ENCODE measurements at regions not wholly inside any gene's neighbourhood (a gene's known extent, or its start where the extent isn't known, plus 50 kb on each side); places are given as distances from the start of the nearest gene placed in this dataset.
"Not testable (repeated sequence)": the region's sequence is repeated elsewhere in the genome, so short reads cannot be mapped to it uniquely, and the experiment has no call there.

DNA sequence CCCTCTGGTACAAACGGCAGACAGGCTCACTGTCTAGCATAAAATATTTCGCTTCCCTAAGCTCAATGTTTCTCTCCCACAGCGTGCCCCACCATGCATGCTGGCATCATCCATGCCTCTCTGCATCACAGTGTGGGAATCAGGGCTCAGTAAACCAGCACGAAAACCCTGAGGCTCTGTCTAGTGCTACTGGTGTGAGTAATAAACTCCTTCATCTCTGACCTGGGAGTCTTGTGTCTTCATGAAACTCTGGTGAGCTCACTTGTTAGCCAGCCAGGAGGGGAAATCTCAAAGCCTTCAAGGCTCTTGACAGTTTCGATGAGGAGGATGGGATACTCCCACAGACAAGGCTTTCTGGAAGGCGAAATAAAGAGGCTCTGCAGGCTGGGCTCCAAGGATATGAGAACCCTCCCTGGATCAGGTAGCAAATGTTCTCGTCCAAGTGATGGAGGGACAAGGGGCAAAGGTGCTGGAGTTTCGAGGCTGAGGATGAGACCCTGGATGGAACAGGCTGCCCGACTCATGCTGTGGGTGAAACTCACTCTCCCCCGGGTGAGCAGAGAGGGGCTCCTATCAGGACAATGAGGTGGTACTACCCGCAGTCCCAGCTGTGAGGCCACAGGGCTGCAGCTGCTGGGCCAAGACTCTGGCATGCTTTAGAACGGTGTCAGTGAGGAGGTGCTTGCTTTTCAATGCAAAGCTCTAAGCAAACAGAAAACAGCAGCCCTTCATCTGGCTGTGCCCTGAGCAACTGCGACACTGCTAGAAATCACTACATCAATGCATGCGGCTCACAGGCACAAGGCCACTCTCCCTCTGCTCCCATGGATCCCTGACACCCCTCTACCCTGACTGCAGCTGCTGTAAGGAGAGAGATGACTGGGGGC, 69.3 kb downstream of the SHANK2 start:
- DNase-seq (ENCODE audit: low spot score), result no peak

DNA sequence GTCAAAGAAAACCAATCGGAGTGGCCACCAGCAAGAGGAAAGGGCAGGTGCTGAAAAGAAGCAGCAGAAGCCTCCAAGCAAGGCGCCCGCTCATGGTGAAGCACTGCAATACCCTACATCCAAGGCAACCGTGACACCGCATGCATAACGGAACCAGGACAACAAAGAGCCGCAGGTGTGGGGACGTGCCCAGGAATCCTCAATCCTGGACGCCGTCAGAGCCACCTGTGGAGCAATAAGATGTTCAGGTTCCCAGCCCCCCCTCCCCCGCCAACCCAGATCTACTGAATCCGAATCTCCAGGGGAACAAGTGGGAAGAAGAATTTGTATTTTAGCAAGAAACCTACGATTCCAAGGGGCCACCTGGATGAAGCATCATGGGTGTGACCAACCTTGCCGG, 70.8 kb downstream of the SHANK2 start:
- no peak for DNase-seq (ENCODE audit: low spot score)

DNA sequence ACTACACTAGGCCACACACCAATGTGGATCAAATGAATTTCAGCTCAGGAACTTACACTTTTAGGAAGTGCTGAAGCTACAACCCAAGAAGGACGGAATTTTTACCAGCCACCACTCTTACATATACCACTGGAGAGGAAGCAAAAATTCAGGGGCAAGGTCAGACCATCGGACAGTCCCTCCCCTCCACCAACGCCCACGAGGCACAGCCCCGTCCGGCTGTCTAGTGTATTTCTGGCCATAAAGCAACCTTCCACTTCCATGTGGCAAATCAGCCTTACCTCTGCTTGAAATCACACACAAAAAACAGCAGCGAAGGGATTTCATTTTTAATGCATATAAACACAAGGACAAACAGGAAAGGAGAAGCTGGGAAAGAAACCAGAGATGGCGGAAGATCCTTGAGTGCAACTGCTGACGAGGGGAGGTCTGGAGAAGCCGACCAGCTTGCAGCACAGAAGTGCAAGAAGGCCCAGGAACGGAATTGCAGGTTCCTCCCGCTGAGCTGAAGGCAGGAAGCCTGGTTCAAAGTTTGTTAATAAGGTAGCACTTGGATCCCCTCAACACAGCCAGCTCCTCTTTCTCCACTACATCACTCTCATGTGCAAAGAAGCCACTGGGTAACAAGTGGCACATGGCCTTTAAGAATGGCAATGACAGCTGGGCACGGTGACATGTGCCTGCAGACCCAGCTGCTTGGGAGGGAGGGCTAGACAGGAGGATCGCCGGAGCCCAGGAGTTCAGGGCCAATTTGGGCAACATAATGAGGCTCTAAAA, 71.5 kb downstream of the SHANK2 start:
- DNase-seq (ENCODE audit: low spot score), result no peak

DNA sequence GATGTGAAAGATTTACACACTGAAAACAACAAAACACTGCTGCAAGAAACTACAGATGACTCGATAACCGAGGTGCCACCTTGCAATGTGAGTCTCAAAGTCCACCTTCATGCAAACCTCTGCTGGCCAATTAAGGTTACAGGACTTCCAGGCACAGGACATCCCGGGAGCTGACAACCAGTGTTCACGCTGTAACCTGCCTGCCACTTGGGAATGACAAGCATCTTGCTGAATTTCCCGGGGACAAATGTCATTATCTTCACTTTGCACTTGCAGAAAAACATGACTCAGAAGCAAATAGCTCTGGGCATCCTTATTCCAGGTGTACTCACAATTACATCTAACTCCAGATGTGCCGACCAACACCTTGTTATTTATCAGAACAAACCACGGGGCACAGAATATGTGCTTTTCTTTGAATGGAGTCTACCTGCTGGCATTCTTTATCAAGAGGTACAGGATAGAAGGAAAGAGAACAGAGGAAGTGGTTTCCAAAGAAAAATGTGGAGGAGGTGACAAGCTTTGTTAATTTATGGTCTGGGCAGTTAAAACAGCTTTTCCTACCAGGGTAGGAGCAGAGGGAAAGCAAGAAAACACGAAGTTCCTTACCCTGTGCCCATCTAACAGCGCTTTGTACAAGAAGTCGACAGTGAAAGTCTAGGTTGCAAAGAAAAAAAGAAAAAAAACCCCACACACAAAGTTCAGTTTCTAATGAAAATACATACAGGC, 72.3 kb downstream of the SHANK2 start:
- peak; percentile 8 for DNase-seq (ENCODE audit: low spot score)

DNA sequence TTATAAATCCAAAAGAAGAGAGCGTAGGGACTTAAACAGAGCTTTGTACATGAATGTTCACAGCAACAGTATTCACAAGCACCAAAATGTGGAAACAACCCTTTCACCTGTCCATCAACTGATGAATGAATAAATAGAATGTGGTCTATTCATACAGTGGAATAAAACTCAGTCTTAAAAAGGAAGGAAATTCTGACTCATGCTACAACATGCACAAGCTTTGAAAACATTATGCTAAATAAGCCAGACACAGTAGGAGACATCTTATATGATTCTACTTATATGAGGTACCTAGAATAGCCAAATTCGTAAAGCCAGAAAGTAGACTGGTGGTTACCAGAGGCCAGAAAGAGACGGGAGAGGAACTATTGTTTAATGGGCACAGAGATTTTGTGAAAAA, 74.3 kb downstream of the SHANK2 start:
- no peak for DNase-seq (ENCODE audit: low spot score)

DNA sequence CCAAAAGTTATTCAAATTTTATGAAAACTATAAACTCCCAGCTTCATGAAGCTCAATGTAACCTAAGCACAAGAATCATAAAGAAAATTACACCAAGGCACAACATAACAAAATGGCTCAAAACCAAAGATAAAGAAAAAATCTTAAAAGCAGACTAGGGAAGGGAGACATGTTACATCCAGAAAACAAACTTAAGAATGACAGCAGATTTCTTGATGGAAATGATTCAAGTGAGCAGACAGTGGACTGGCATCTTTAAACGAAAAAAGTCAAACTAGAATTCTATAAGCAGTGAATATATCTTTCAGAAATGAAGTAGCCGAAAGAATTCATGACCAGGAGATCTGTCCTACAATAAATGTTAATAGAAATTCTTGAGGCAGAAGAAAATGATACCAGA, 75.6 kb downstream of the SHANK2 start:
- DNase-seq (ENCODE audit: low spot score), result no peak

DNA sequence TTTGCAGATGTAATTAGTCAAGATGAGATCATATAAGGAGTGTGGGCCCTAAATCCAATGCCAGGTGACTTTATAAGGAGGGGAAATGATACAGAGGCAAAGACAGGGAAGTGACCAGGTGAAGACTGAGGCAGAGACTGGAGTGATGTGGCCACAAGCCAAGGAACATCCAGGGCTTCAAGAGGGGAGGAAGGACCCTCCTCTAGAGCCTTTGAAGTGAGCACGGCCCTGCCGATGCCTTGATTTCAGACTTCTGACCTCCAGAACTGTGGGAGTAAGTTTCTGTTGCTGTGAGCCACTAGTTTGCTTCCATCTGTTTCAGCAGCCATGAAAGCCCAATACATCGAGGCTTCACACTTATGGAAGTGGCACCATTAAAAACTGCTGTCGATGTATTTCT, 78.7 kb downstream of the SHANK2 start:
- no peak for DNase-seq (ENCODE audit: low spot score)

DNA sequence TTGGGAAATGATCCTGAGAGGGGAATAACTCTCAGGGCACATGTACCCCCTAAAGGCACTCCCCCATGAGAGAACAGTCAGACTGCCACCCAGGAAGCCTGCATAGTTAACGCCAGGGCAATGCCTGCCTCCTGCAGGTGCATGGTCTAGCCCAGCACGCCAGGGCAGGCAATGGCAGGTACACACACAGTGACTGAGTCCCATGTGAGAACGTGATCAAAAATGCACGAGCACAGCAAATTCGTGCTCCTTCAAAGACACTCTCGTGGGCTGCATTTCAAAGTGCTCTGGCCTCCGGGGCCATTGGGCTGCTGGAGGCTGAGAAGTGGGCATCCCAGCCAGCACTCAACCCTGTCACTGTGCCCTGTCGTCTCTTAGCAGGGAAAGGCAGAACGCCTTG, 79.7 kb downstream of the SHANK2 start:
- DNase-seq (ENCODE audit: low spot score), result no peak

DNA sequence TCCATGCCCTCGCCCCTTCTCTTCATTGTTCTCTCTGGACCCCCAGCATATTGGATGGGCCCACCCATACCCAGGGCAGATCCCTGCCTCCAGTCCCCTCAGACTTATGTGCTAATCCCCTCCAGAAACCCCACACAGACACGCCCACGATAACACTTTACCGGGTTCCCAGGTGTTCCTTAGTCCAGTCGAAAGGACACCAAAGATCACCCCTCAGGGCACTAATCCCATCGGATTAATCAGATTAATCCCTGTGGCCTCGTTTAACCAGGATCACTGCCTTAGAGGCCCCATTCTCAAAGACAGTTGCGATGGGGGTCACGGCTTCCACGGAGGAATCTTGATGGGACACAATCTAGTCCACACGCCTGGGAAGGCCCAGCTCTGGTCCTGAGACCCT, 80.8 kb downstream of the SHANK2 start:
- no peak for DNase-seq (ENCODE audit: low spot score)

DNA sequence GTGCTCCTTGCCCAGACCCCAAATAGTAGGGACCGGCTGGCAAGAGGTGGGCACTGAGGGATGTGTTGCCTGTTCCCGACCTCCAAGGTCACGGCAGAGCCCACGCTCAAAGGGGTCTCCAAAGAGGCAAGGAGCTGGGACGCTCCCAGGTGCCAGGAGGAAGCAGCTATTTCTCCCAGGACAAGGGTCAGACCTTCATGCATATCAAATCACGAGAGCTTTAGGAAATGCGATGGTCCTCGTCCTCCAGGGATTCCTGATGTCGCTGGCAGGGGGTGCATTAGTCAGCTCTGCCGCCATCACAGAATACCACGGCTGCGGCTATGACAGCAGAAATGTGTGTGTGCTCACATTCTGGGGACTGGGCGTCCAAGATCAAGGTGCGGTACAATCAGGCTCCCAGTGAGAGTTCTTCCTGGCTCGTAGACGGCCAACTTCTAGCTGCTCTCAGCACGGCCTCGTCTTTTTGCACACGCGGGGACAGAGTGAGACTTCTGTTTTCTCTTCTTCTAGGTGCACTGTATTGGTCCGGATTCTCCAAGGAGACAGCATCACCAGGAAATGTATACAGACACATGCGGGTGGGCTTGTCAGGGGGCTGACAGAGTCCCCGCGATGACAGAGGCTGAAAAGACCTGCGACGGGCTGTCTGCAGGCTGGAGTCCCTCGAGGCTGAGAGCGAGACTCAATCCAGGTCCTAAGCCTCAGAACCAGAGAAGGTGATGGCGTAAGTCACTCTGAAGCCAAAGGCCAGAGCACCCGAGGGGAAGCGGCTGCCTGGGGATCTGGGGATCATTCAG, 81.6 kb downstream of the SHANK2 start:
- DNase-seq (ENCODE audit: low spot score), result no peak

DNA sequence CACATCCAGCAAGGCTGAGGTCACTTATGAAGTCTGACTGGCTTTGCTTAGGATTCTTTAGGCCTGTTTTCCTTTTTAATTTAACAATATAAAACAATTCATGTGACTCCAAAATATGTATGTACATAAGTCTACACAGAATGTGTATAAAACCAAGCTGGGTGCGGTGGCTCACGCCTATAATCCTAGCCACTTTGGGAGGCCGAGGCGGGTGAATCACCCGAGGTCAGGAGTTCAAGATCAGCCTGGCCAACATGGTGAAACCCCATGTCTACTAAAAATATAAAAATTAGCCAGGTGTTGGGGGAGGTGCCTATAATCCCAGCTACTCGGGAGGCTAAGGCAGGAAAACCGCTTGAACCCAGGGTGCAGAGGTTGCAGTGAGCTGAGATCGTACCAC, 83.1 kb downstream of the SHANK2 start:
- DNase-seq (ENCODE audit: low spot score), result no peak

DNA sequence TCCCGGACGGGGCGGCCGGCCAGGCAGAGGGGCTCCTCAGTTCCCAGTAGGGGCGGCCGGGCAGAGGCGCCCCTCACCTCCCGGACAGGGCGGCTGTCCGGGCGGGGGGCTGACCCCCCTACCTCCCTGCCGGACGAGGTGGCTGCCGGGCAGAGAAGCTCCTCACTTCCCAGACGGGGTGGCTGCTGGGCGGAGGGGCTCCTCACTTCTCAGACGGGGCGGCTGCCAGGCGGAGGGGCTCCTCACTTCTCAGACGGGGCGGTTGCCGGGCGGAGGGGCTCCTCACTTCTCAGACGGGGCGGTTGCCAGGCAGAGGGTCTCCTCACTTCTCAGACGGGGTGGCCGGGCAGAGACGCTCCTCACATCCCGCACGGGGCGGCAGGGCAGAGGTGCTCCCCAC, 84.6 kb downstream of the SHANK2 start:
- DNase-seq (ENCODE audit: low spot score), result not testable (repeated sequence)

DNA sequence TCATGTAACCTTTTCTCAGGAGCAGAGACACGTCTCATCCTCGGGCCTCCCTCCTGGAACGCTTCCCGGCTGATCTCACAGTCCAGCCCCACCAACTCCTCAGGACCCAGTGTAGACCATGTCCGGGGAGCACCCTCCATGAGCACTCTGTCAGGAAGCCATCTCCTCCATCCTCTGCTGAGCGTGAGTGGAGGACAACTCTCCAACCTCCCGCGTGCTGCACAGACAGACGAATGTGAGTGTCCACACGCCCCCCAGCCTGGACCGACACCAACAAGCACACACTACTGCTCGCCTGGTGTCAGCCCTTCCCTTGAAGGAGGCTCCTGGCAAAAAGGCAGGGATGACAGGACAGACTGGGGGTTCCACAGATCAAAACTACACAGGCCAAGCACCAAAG, 86.6 kb downstream of the SHANK2 start:
- DNase-seq (ENCODE audit: low spot score), result no peak

DNA sequence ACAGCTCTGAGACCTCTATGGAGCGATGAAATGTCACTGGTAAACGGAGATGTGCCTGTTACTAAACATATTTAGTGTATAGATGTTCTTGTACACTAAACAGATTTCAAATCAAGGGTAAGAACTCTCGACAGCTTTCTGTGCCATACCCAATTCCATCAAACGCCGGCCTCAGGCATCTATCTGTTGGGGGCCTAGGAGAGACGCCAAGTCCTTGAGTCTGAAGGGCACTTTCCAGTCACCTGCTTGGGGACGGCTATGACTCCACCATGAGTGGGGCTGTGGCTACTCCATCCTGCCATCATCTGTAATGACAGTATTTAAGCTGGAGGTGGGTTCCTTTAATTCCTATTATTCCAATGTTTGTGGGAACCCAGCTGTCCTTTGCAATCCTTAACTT, 87.8 kb downstream of the SHANK2 start:
- DNase-seq (ENCODE audit: low spot score), result no peak

DNA sequence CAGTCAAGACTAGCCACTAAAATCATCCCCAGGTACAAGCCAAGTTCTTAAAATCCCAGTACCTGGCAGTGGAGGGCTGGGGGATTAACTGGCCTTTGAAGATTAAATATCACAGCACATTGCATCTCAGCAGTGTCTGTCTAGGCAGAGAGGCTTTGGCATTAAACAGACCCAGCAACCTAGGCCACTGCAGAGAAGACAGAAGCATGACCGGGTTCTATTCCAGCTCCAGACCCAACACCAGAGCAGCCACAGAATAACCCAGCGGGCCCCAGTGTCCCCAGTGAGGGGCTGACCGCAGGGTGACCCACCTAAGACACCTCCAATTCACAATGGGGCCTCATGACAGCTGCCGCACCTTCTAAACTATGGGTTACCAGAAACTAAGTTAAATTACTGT, 88.2 kb downstream of the SHANK2 start:
- DNase-seq (ENCODE audit: low spot score), result no peak

DNA sequence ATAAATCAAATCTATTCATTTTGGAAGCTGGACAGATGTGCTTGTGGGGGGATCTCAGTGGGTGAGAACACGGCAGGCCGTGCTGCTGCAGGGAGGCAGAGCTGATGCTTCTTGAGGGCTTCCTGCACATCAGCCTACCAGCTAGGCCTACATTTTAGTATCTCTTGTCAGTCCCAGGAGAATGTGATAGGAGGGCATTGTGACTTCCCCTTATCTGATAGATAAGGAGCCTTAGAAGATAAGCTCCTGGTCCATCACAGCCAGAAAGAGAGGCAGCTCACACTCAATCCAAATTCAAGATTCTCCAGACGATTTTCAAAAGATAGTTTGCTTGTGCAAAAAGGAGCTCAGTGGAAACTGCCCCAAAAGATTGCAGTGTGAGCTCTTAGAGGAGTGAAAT, 89.0 kb downstream of the SHANK2 start:
- no peak for DNase-seq (ENCODE audit: low spot score)

DNA sequence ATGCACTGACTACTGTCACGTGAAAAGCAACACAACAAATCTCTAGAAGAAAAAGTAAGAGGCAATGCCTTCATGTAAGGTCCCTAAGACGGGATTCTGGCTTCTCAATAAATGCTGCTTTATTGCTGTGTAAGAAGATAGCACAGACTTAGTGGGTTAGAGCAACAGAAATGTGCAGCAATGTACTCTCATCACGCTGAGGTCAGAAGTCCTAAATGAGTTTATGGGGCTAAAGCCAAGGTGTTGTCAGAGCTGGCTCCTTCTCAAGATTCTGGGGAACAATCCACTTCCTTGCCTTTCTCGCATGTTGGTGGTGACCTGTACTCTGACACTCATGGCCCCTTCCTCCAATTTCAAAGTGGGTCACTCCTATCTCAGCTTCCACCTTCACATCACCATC, 93.4 kb downstream of the SHANK2 start:
- DNase-seq (ENCODE audit: low spot score), result no peak

DNA sequence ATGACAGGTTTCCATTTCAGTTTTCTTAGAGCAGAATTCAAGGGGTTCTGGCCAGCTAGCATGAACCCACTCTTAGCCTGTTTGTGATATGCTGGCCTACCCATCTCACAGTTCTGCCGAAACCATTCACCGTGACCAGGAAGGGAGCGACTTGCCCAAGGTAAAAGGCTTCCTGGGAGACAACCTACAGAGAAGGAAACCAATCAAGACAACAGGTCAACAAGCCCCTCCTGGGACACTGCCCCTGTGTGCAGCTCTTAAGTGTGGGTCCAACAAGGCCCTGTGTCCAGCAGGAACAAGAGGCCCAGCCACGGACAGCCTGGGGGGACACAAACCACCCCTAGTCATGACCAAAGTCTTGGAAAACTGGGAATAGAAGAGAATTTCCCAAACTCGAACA, 94.7 kb downstream of the SHANK2 start:
- DNase-seq (ENCODE audit: low spot score), result not testable (repeated sequence)

DNA sequence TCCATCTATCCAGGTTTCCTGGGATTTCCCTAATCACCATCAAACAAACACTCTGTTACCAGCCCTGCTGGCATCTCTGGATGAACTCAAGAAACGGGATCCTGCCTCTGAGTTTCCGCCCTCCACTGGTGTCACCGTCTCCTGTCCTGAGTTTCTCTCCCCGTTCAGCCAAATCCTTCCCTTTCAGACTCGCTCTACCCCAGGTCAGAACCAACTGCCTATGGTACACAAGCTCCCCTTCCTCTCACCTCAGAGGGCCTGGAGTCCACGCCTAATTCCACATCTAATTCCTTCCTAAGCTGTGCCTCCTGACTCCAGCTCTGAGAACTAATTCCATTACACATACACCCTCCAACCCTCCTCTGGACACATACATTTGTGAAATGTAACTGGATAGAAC, 96.1 kb downstream of the SHANK2 start:
- no peak for DNase-seq (ENCODE audit: low spot score)

DNA sequence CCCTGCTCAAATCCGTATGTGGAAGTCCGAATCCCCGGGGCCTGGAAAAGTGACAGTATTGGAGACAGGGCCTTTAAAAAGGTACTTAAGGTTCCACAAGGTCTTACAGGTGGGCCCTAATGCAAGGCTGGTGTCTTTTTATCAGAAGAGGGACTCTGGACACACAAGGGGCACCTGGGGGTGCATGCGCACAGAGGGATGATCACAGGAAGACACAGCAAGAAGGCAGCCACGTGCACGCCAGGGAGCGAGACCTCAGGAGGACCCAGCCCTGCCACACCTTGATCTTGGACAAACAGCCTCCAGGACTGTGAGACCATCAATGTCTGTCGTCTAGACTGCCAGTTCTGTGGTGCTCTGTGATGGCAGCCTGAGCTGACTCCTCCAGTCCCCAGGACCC, 96.5 kb downstream of the SHANK2 start:
- DNase-seq (ENCODE audit: low spot score), result no peak

DNA sequence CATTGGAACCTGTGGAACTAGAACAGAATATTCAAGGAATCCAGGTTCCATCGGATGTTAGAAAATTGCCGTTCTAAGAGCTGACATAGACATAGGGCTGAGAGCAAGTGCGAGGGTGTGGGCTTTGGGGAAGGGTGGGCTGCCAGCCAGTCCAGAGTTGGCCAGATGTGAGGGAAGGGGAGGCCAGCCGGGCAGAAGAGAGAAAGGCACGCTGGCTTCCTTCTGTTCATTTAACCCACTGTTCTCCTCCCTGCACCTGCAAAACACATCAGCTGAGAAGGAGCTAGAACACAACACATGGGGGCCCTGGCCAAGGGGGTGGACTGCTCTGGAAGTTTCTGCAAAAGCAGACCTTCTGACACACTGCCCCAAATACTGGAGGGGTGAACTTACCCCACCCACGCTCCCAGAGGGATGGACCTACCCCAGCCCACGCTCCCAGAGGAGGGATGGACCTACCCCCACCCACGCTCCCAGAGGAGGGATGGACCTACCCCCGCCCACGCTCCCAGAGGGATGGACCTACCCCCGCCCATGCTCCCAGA, 98.0 kb downstream of the SHANK2 start:
- DNase-seq (ENCODE audit: low spot score), result no peak

Measured in HT-29 (cell line).